GM12878 (cell line): ENCODE measurements at regions not wholly inside any gene's neighbourhood (a gene's known extent, or its start where the extent isn't known, plus 50 kb on each side); places are given as distances from the start of the nearest gene placed in this dataset.

Experiments used
- ATAC-seq: fragments of 200-7000 bp; cut with Tn5 transposase; 3 replicates; pipeline ENCODE4 v1.9.1; 2020; ENCODE audit warnings: mild to moderate bottlenecking, moderate library complexity
- BruUV-seq: library from RNA; stranded (reverse); fragments of 400-500 nt; replicated peaks from 2 replicates; lab custom pipeline; 2021; lab: Mats Ljungman, UMichigan
- CTCF ChIA-PET: fragments of 300-600 bp; sonication (Branson Sonifier 250); formaldehyde crosslinking; extraction: SDS; loops from one replicate; lab custom pipeline; 2021; ENCODE audit warnings: inconsistent platforms; lab: Yijun Ruan, JAX
- POLR2A ChIA-PET: fragments of 350-600 bp; formaldehyde crosslinking; extraction: SDS; loops from one replicate; lab custom pipeline; 2021; ENCODE audit warnings: inconsistent platforms; lab: Charles Lee
- RAD21 ChIA-PET: fragments of 300-600 bp; sonication (Branson Sonifier 250); formaldehyde crosslinking; loops from one replicate; lab custom pipeline; 2023; ENCODE audit warnings: antibody characterized with exemption; ENCODE audit not compliant: unreplicated experiment; lab: Charles Lee
- SMC1A ChIA-PET: fragments of 300-600 bp; sonication (Branson Sonifier 250); formaldehyde crosslinking; loops from one replicate; lab custom pipeline; 2023; ENCODE audit not compliant: unreplicated experiment, uncharacterized antibody; lab: Charles Lee
- DNase-seq: peaks from one replicate; pipeline ENCODE4 v3.0.0-alpha.2; 2011; ENCODE audit warnings: low read depth, low spot score
- FAIRE-seq: peaks from 3 replicates; lab custom pipeline; 2011; peaks lifted over from hg19 to GRCh38; lab: Jason Lieb, UNC
- H2AFZ ChIP-seq: 2 replicates; pipeline ENCODE4 v1.6.0; 2011; ENCODE audit warnings: low read depth, low read length, control low read depth; ENCODE audit not compliant: control insufficient read depth
- H3K27ac ChIP-seq: 2 replicates; pipeline ENCODE4 v1.5.1; 2011; ENCODE audit warnings: control low read depth; ENCODE audit not compliant: control insufficient read depth, insufficient read depth
- H3K27me3 ChIP-seq, 2 experiments: replicated peaks in 1 of 2; 2 replicates each; pipeline versions ENCODE4 v1.6.0 to v1.6.1; 2011; ENCODE audit warnings: low read length in 1 of 2; ENCODE audit not compliant: control insufficient read depth in 2 of 2, insufficient read depth in 2 of 2
- H3K36me3 ChIP-seq, 2 experiments: 2 replicates each; pipeline ENCODE4 v1.5.1; 2011; ENCODE audit warnings: low read length in 1 of 2; ENCODE audit not compliant: control insufficient read depth in 2 of 2, insufficient read depth in 2 of 2
- H3K4me1 ChIP-seq: 2 replicates; pipeline ENCODE4 v1.6.1; 2011; ENCODE audit warnings: mild to moderate bottlenecking, low read length, moderate library complexity, mixed read lengths; ENCODE audit not compliant: control insufficient read depth, insufficient read depth
- H3K4me2 ChIP-seq: 2 replicates; pipeline ENCODE4 v1.6.0; 2011; ENCODE audit warnings: control low read depth; ENCODE audit not compliant: control insufficient read depth, insufficient read depth
- H3K4me3 ChIP-seq: fragments of 200-600 bp; sonication (generic); 2 replicates; pipeline ENCODE4 v1.5.1; 2016
- H3K79me2 ChIP-seq: 2 replicates; pipeline ENCODE4 v1.6.0; 2011; ENCODE audit warnings: low read length; ENCODE audit not compliant: control insufficient read depth, insufficient read depth
- H3K9ac ChIP-seq: 2 replicates; pipeline ENCODE4 v1.8.0; 2011; ENCODE audit warnings: low read length, control low read depth, mixed read lengths; ENCODE audit not compliant: control insufficient read depth, insufficient read depth
- H3K9me3 ChIP-seq: replicated peaks from 3 replicates; pipeline ENCODE4 v1.5.1; 2011; ENCODE audit warnings: mild to moderate bottlenecking, low read length; ENCODE audit not compliant: control insufficient read depth, insufficient read depth
- H4K20me1 ChIP-seq: 2 replicates; pipeline ENCODE4 v1.6.0; 2011; ENCODE audit not compliant: control insufficient read depth, insufficient read depth
- CBX5 ChIP-seq: sonication (generic); IDR thresholded peaks from 2 replicates; pipeline ENCODE4 v1.6.1; 2016; ENCODE audit warnings: low read depth, moderate library complexity, mild to moderate bottlenecking, inconsistent platforms
- IRF5 ChIP-seq: fragments of 450-650 bp; IDR thresholded peaks from 2 replicates; pipeline ENCODE4 v1.6.1; 2017; ENCODE audit warnings: borderline replicate concordance
- KDM1A ChIP-seq: fragments of 200-600 bp; sonication (generic); IDR thresholded peaks from 2 replicates; pipeline ENCODE4 v1.6.1; 2016; ENCODE audit warnings: borderline replicate concordance
- POLR2AphosphoS5 ChIP-seq: IDR thresholded peaks from 2 replicates; pipeline ENCODE4 v1.6.1; 2011; ENCODE audit warnings: mild to moderate bottlenecking, low read length, inconsistent platforms
- POU2F2 ChIP-seq: IDR thresholded peaks from 3 replicates; pipeline ENCODE4 v1.6.1; 2011; ENCODE audit warnings: low read depth, mild to moderate bottlenecking, low read length, borderline replicate concordance
- RELB ChIP-seq: fragments of 450-650 bp; IDR thresholded peaks from 2 replicates; pipeline ENCODE4 v1.6.1; 2017; ENCODE audit warnings: low read depth, mild to moderate bottlenecking, moderate library complexity
- SIX5 ChIP-seq: IDR thresholded peaks from 2 replicates; pipeline ENCODE4 v1.6.1; 2011; ENCODE audit warnings: mild to moderate bottlenecking, low read depth, low read length, moderate library complexity; ENCODE audit not compliant: severe bottlenecking
- SKIL ChIP-seq: fragments of 450-650 bp; IDR thresholded peaks from 2 replicates; pipeline ENCODE4 v1.6.1; 2017; ENCODE audit warnings: mild to moderate bottlenecking, low read depth, inconsistent platforms; ENCODE audit not compliant: poor library complexity, severe bottlenecking
- SMC3 ChIP-seq: IDR thresholded peaks from 2 replicates; pipeline ENCODE4 v1.6.1; 2011; ENCODE audit warnings: low read length, improper control_type of control experiment, borderline replicate concordance
- WGBS: methylation state at CpG from one replicate; pipeline ENCODE4 v1.1.6; 2016; ENCODE audit warnings: low lambda C conversion rate; ENCODE audit not compliant: insufficient replicate concordance, insufficient coverage; ENCODE audit errors: missing lambda C conversion rate; 5-methylcytosine and 5-hydroxymethylcytosine counted together
- in situ Hi-C: fragments of 300-500 bp; cut with MboI; formaldehyde crosslinking; loops from 9 replicates; pipeline ENCODE4 v1.14.3; 2018; ENCODE audit warnings: mixed read lengths
- intact Hi-C: fragments of 100-400 bp; cut with micrococcal nuclease; formaldehyde crosslinking; loops from one replicate; pipeline ENCODE4 v1.14.2; 2022; ENCODE audit not compliant: unreplicated experiment

- TF ChIP-seq RELB = no peak
- TF ChIP-seq POU2F2 = no peak
- TF ChIP-seq SIX5 = no peak
- no peak for TF ChIP-seq IRF5
Observed at GRCh38 chr16:79659344-79659743, 58.8 kb upstream of the MAF start (continued).

GRCh38 chr16:79658301-79659033 lies 57.9 kb upstream of the MAF start:
- no peaks in the 10 kb centered on the region for H3K4me1 ChIP-seq
- no peak overlapping the region for H3K27ac ChIP-seq
- RAD21 ChIA-PET = no interaction called here
- no peak overlapping the region for H3K4me2 ChIP-seq
- SMC1A ChIA-PET = no interaction called here
- H4K20me1 ChIP-seq = no peaks in the 10 kb centered on the region
- no peaks in the 10 kb centered on the region for H3K36me3 ChIP-seq
- intact Hi-C loops (no loop called here), in situ Hi-C loops (no loop called here)
- POLR2A ChIA-PET = no interaction called here
- 52% methylated on average over 22 of the region's 22 CpGs for WGBS
- no peaks in the 10 kb centered on the region for H3K27me3 ChIP-seq
- H3K9ac ChIP-seq = no peak overlapping the region
- no peak overlapping the region for H3K4me3 ChIP-seq
- DNase-seq (no peak), FAIRE-seq (no peak), ATAC-seq (no peak)
- H3K9me3 ChIP-seq = no peaks in the 10 kb centered on the region
- H2AFZ ChIP-seq = no peak overlapping the region
- no peaks in the 10 kb centered on the region for H3K79me2 ChIP-seq
- CTCF ChIA-PET = no interaction called here
- no TSS peak for BruUV-seq
- no peak for TF ChIP-seq POLR2AphosphoS5
- TF ChIP-seq KDM1A = no peak
- no peak for TF ChIP-seq SMC3
- TF ChIP-seq CBX5 = no peak
- TF ChIP-seq SKIL = no peak
